ENCODE measurements at regions not wholly inside any gene's neighbourhood (a gene's known extent, or its start where the extent isn't known, plus 50 kb on each side); places are given as distances from the start of the nearest gene placed in this dataset.
"Not testable (repeated sequence)": the region's sequence is repeated elsewhere in the genome, so short reads cannot be mapped to it uniquely, and the experiment has no call there.

- not testable (repeated sequence) for TF ChIP-seq CTCF (conservative IDR thresholded peaks at IDR 0.05); EZH2 (IDR thresholded peaks at IDR 0.05; ENCODE audit: low read depth)
Observed at GRCh38 chr7:13728430-13728829, 261.0 kb downstream of the ETV1 start.

Measured in PC-9 (cell line).